ENCODE measurements at regions not wholly inside any gene's neighbourhood (a gene's known extent, or its start where the extent isn't known, plus 50 kb on each side); places are given as distances from the start of the nearest gene placed in this dataset.

- TF ChIP-seq, protein P1, sequence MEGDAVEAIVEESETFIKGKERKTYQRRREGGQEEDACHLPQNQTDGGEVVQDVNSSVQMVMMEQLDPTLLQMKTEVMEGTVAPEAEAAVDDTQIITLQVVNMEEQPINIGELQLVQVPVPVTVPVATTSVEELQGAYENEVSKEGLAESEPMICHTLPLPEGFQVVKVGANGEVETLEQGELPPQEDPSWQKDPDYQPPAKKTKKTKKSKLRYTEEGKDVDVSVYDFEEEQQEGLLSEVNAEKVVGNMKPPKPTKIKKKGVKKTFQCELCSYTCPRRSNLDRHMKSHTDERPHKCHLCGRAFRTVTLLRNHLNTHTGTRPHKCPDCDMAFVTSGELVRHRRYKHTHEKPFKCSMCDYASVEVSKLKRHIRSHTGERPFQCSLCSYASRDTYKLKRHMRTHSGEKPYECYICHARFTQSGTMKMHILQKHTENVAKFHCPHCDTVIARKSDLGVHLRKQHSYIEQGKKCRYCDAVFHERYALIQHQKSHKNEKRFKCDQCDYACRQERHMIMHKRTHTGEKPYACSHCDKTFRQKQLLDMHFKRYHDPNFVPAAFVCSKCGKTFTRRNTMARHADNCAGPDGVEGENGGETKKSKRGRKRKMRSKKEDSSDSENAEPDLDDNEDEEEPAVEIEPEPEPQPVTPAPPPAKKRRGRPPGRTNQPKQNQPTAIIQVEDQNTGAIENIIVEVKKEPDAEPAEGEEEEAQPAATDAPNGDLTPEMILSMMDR (conservative IDR thresholded peaks at IDR 0.05; ENCODE audit: low read depth, low read length), result no peak
- TF ChIP-seq EZH2phosphoT487 (IDR thresholded peaks at IDR 0.05; ENCODE audit: borderline replicate concordance, low read length) (no peak), EZH2 (IDR thresholded peaks at IDR 0.05; ENCODE audit: low read length, unreplicated experiment) (no peak)
Observed at GRCh38 chr20:1818895-1819294, 76.3 kb upstream of the SIRPA start.

Measured in PC-3 (cell line).